ENCODE measurements at regions not wholly inside any gene's neighbourhood (a gene's known extent, or its start where the extent isn't known, plus 50 kb on each side); places are given as distances from the start of the nearest gene placed in this dataset.

DNA sequence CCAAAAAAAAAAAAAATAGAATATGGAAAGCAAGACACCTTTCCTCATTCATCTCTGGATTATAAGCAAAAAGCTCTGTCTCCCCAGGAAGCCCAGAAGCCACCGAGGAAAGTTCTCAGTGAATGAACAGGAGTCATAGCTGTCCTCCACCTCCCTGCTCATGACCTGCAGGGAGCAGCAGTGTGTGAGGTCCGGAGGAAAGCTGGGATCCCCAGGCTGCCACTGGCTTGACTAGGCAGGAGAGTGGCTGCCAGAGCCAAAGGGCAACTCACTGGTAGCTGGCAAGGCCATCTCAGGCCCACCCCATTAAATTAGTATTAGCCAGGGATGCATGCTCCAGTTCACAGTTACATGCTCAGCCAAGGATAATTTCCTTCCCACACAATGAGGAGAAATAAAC lies 191.6 kb upstream of the STT3B start:
- Histone ChIP-seq H3K27me3 (ENCODE audit: control insufficient read depth in 2 of 2, insufficient read depth in 2 of 2, low read length in 2 of 2) (peaks cover 0 to 8% of the 10 kb centered on the region in 2 experiments), H3K9ac (replicated peaks; ENCODE audit: extremely low read depth, insufficient read depth, low read length) (no peak overlapping the region), H4K20me1 (replicated peaks; ENCODE audit: control insufficient read depth, extremely low read depth, insufficient read depth, low read length) (no peaks in the 10 kb centered on the region), H3K4me2 (ENCODE audit: insufficient read depth, low read length) (no peak overlapping the region), H2AFZ (ENCODE audit: low read depth, low read length) (no peak overlapping the region), H3K36me3 (ENCODE audit: control insufficient read depth in 2 of 2, extremely low read depth in 1 of 2, insufficient read depth in 2 of 2, low read length in 2 of 2) (no peaks in the 10 kb centered on the region), H3K79me2 (ENCODE audit: control insufficient read depth, insufficient read depth, low read length) (no peaks in the 10 kb centered on the region), H3K9me1 (replicated peaks; ENCODE audit: control insufficient read depth, extremely low read depth, insufficient read depth, low read length) (no peaks in the 10 kb centered on the region), H3K4me1 (ENCODE audit: control insufficient read depth, extremely low read depth, insufficient read depth, low read length) (no peaks in the 10 kb centered on the region), H3K27ac (ENCODE audit: insufficient read depth, low read depth, low read length) (no peak overlapping the region), H3K9me3 (replicated peaks; ENCODE audit: control insufficient read depth, insufficient read depth, low read length) (no peaks in the 10 kb centered on the region), H3K4me3 (replicated peaks in 1 of 3; ENCODE audit: insufficient read depth in 1 of 3, low read depth in 1 of 3, low read length in 3 of 3) (no peak overlapping the region)
- intact Hi-C loops (cut with micrococcal nuclease) = no loop called here
- no peak for TF ChIP-seq JUN (IDR thresholded peaks at IDR 0.05; ENCODE audit: borderline replicate concordance, insufficient read depth, insufficient read length, low read depth)
- DNase-seq (ENCODE audit: low read depth, low spot score) = no peak
- POLR2A ChIA-PET = no interaction called here
- no peak for FAIRE-seq
- dilution Hi-C loops (cut with MboI; ENCODE audit: extremely low pct_ligation_motif_present, low sequenced_read_pairs) = no loop called here
- BruUV-seq (replicated peaks) = no TSS peak
- CTCF ChIA-PET = interaction anchor here (1.3 kb wide), 1 partner anchor 42 kb away, joined by 3 read pairs; no protein-coding TSS in a partner anchor

DNA sequence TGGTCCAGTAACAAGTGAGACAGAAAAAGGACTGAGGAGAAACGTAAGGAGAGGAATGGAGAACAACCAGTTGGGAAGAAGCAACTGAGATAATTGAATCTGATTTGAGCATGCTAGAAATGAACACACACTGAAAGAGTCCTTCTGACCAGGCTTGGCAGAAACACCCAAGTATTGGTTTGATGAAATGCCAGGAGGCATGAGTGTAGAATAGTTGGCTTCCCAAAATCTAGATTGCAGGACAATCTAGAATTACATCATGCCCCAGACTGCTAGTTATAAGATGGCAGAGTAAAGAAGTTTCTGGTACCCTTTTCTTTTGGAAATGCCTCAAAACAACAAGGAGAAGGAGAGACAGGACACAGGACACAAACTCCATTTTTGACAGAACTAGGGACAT lies 189.7 kb upstream of the STT3B start:
- ChIA-PET CTCF (no interaction called here), POLR2A (no interaction called here)
- BruUV-seq (replicated peaks) = no TSS peak
- Histone ChIP-seq H3K4me2 (ENCODE audit: insufficient read depth, low read length) (no peak overlapping the region), H3K27me3 (ENCODE audit: control insufficient read depth in 2 of 2, insufficient read depth in 2 of 2, low read length in 2 of 2) (peaks cover 0 to 8% of the 10 kb centered on the region in 2 experiments), H3K9me1 (replicated peaks; ENCODE audit: control insufficient read depth, extremely low read depth, insufficient read depth, low read length) (no peaks in the 10 kb centered on the region), H3K4me3 (replicated peaks in 1 of 3; ENCODE audit: insufficient read depth in 1 of 3, low read depth in 1 of 3, low read length in 3 of 3) (no peak overlapping the region), H3K36me3 (ENCODE audit: control insufficient read depth in 2 of 2, extremely low read depth in 1 of 2, insufficient read depth in 2 of 2, low read length in 2 of 2) (no peaks in the 10 kb centered on the region), H3K9ac (replicated peaks; ENCODE audit: extremely low read depth, insufficient read depth, low read length) (no peak overlapping the region), H3K79me2 (ENCODE audit: control insufficient read depth, insufficient read depth, low read length) (no peaks in the 10 kb centered on the region), H3K4me1 (ENCODE audit: control insufficient read depth, extremely low read depth, insufficient read depth, low read length) (no peaks in the 10 kb centered on the region), H2AFZ (ENCODE audit: low read depth, low read length) (no peak overlapping the region), H4K20me1 (replicated peaks; ENCODE audit: control insufficient read depth, extremely low read depth, insufficient read depth, low read length) (no peaks in the 10 kb centered on the region), H3K27ac (ENCODE audit: insufficient read depth, low read depth, low read length) (no peak overlapping the region), H3K9me3 (replicated peaks; ENCODE audit: control insufficient read depth, insufficient read depth, low read length) (no peaks in the 10 kb centered on the region)
- intact Hi-C loops (cut with micrococcal nuclease) = no loop called here
- DNase-seq (ENCODE audit: low read depth, low spot score) (no peak), FAIRE-seq (no peak)
- TF ChIP-seq POLR2AphosphoS5 (IDR thresholded peaks at IDR 0.05; ENCODE audit: insufficient read depth, low read depth, low read length) = no peak
- TF ChIP-seq EZH2 (IDR thresholded peaks at IDR 0.05; ENCODE audit: borderline replicate concordance, low read depth, low read length, severe bottlenecking) = no peak
- TF ChIP-seq, protein P1, sequence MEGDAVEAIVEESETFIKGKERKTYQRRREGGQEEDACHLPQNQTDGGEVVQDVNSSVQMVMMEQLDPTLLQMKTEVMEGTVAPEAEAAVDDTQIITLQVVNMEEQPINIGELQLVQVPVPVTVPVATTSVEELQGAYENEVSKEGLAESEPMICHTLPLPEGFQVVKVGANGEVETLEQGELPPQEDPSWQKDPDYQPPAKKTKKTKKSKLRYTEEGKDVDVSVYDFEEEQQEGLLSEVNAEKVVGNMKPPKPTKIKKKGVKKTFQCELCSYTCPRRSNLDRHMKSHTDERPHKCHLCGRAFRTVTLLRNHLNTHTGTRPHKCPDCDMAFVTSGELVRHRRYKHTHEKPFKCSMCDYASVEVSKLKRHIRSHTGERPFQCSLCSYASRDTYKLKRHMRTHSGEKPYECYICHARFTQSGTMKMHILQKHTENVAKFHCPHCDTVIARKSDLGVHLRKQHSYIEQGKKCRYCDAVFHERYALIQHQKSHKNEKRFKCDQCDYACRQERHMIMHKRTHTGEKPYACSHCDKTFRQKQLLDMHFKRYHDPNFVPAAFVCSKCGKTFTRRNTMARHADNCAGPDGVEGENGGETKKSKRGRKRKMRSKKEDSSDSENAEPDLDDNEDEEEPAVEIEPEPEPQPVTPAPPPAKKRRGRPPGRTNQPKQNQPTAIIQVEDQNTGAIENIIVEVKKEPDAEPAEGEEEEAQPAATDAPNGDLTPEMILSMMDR (IDR thresholded peaks at IDR 0.05; ENCODE audit: extremely low read depth in 1 of 2, insufficient read depth in 1 of 2, low read depth in 1 of 2, low read length in 2 of 2) = no peak
- dilution Hi-C loops (cut with MboI; ENCODE audit: extremely low pct_ligation_motif_present, low sequenced_read_pairs) = no loop called here

Data from endothelial cell of umbilical vein (primary cell).